Psoas muscle (tissue), 7 donors: ENCODE measurements at regions not wholly inside any gene's neighbourhood (a gene's known extent, or its start where the extent isn't known, plus 50 kb on each side); places are given as distances from the start of the nearest gene placed in this dataset.

Experiments used
- ATAC-seq, 4 donors: fragments of 200-7000 bp; cut with Tn5 transposase; one replicate each; pipeline ENCODE4 v1.9.1; 2020; ENCODE audit warnings: moderate library complexity in 3 of 4, mild to moderate bottlenecking in 2 of 4
- DNase-seq, 2 donors: peaks; one replicate each; pipeline ENCODE4 v3.0.0-alpha.2; 2020
- H3K27ac ChIP-seq: fragments of 200-600 bp; one replicate; pipeline ENCODE4 v1.8.0; 2022
- H3K27me3 ChIP-seq, 3 donors: fragments of 200-600 bp in 1 of 3; one replicate each; pipeline versions ENCODE4 v1.6.1 to v1.8.0; 2013 to 2022; ENCODE audit warnings: low read length in 2 of 3, mild to moderate bottlenecking in 2 of 3, moderate library complexity in 1 of 3; ENCODE audit not compliant: insufficient read depth in 3 of 3
- H3K36me3 ChIP-seq, 2 donors: fragments of 200-600 bp in 1 of 2; one replicate each; pipeline versions ENCODE4 v1.6.1 to v1.8.0; 2013 to 2022; ENCODE audit warnings: low read depth in 1 of 2, mild to moderate bottlenecking in 1 of 2, moderate library complexity in 1 of 2; ENCODE audit not compliant: insufficient read depth in 1 of 2
- H3K4me1 ChIP-seq: fragments of 200-600 bp; one replicate; pipeline ENCODE4 v1.8.0; 2022
- H3K4me3 ChIP-seq: fragments of 200-600 bp; one replicate; pipeline ENCODE4 v1.8.0; 2022; ENCODE audit warnings: mild to moderate bottlenecking
- H3K9me3 ChIP-seq: fragments of 200-600 bp; one replicate; pipeline ENCODE4 v1.8.0; 2022
- CTCF ChIP-seq: fragments of 200-600 bp; IDR thresholded peaks from one replicate; pipeline ENCODE4 v1.8.0; 2022; ENCODE audit warnings: antibody characterized with exemption
- WGBS, 3 donors: extraction: QIAGEN DNeasy Blood & Tissue Kit; methylation state at CpG; one replicate each; pipeline versions ENCODE4 v1.1.6 to v1.1.7; 2013; 5-methylcytosine and 5-hydroxymethylcytosine counted together
- intact Hi-C, 2 donors: fragments of 100-400 bp; cut with DNase I; formaldehyde crosslinking; loops; one replicate each; pipeline versions ENCODE4 v1.11.0 to v1.14.2; 2022
- donor health status: healthy with polysubstance abuse.
- donor health status: DM: no; HTN: no; CAD: no; lungs with moderate emphysema.
- donor health status: Bipolar disorder and iron deficiency.
- donor health status: healthy.
- donor health status: DM: yes; HTN: yes; CAD: no.
- donor health status: DM: no; HTN: no; CAD: no.
- donor health status: DM: yes; HTN: yes; CAD: no.

GRCh38 chr1:73801912-73802429, 396.0 kb downstream of the LRRIQ3 start:
- Histone ChIP-seq H3K27me3 (no peaks in the 10 kb centered on the region), H3K27ac (no peak overlapping the region), H3K9me3 (no peaks in the 10 kb centered on the region), H3K36me3 (no peaks in the 10 kb centered on the region), H3K4me1 (no peaks in the 10 kb centered on the region), H3K4me3 (no peak overlapping the region)
- ATAC-seq = no peak
- no peak for TF ChIP-seq CTCF
- intact Hi-C loops = no loop called here
- 14 to 23% (median 23%) methylated on average over 1 of the region's 1 CpG for WGBS, 3 donors
- no peak for DNase-seq

- no peak for TF ChIP-seq CTCF
- no peaks in the 10 kb centered on the region for H3K4me1 ChIP-seq
- H3K27ac ChIP-seq = no peak overlapping the region
- DNase-seq = no peak
- H3K9me3 ChIP-seq = no peaks in the 10 kb centered on the region
- WGBS, 3 donors = 56 to 65% (median 57%) methylated on average over 2 of the region's 2 CpGs
- no peak for ATAC-seq
- no peaks in the 10 kb centered on the region for H3K36me3 ChIP-seq
- H3K4me3 ChIP-seq = no peak overlapping the region
- no peaks in the 10 kb centered on the region for H3K27me3 ChIP-seq
- intact Hi-C loops = no loop called here
These were observed 397.6 kb downstream of the LRRIQ3 start for GRCh38 chr1:73800376-73800775.

GRCh38 chr1:73789965-73790364, 408.0 kb downstream of the LRRIQ3 start:
- H3K4me1 ChIP-seq = no peaks in the 10 kb centered on the region
- no peak overlapping the region for H3K4me3 ChIP-seq
- intact Hi-C loops = no loop called here
- no peaks in the 10 kb centered on the region for H3K36me3 ChIP-seq
- ATAC-seq (no peak), DNase-seq (no peak)
- H3K27ac ChIP-seq = no peak overlapping the region
- no peak for TF ChIP-seq CTCF
- no peaks in the 10 kb centered on the region for H3K9me3 ChIP-seq
- H3K27me3 ChIP-seq = no peaks in the 10 kb centered on the region

- Histone ChIP-seq H3K4me1 (no peaks in the 10 kb centered on the region), H3K27me3 (no peaks in the 10 kb centered on the region), H3K9me3 (no peaks in the 10 kb centered on the region), H3K36me3 (no peaks in the 10 kb centered on the region), H3K4me3 (no peak overlapping the region), H3K27ac (no peak overlapping the region)
- DNase-seq = no peak
- TF ChIP-seq CTCF = no peak
- intact Hi-C loops = no loop called here
- ATAC-seq = no peak
- 54 to 67% (median 62%) methylated on average over 2 of the region's 2 CpGs for WGBS, 3 donors
These were observed 413.9 kb downstream of the LRRIQ3 start for GRCh38 chr1:73784026-73784425.

- DNase-seq = no peak
- H3K9me3 ChIP-seq = no peaks in the 10 kb centered on the region
- no peaks in the 10 kb centered on the region for H3K27me3 ChIP-seq
- no peak for TF ChIP-seq CTCF
- no peak for ATAC-seq
- H3K4me3 ChIP-seq = no peak overlapping the region
- whole genome bisulfite sequencing, 3 donors = 60 to 69% (median 61%) methylated on average over 6 of the region's 6 CpGs
- H3K27ac ChIP-seq = no peak overlapping the region
- intact Hi-C loops = no loop called here
- no peaks in the 10 kb centered on the region for H3K4me1 ChIP-seq
- H3K36me3 ChIP-seq = no peaks in the 10 kb centered on the region
These were observed 414.6 kb downstream of the LRRIQ3 start for GRCh38 chr1:73783352-73783751.
